ENCODE measurements at regions not wholly inside any gene's neighbourhood (a gene's known extent, or its start where the extent isn't known, plus 50 kb on each side); places are given as distances from the start of the nearest gene placed in this dataset.
A peak's percentile ranks its signal among the peaks of the same experiment; 100 is the strongest.

DNA sequence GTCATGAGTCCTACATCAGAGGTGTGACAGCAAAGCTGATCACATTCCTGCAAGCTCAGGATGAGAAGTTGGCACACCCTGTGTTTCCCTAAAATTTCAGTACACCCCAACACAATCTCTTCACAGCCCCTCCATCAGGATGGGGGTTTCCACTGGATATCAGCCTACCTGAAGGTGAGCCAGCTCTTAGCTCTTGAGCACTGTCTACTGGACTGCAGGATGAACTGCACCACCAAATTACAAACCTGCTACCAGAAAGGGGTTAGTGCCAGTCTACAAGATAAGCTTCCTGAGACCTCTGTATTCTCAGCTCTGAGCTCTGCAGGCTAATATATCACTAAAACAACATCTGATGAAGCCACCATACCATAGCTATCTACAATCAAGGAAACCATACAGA is 1616.2 kb upstream of the SPRY2 start:
- peaks cover 0 to 14% of the 10 kb centered on the region in 2 donors for H3K9me3 ChIP-seq
- no peaks in the 10 kb centered on the region for H3K4me1 ChIP-seq
- DNase-seq (ENCODE audit: low spot score): no peak
- H3K27ac ChIP-seq: no peak overlapping the region
- H3K36me3 ChIP-seq: no peaks in the 10 kb centered on the region
- TF ChIP-seq, protein P1, sequence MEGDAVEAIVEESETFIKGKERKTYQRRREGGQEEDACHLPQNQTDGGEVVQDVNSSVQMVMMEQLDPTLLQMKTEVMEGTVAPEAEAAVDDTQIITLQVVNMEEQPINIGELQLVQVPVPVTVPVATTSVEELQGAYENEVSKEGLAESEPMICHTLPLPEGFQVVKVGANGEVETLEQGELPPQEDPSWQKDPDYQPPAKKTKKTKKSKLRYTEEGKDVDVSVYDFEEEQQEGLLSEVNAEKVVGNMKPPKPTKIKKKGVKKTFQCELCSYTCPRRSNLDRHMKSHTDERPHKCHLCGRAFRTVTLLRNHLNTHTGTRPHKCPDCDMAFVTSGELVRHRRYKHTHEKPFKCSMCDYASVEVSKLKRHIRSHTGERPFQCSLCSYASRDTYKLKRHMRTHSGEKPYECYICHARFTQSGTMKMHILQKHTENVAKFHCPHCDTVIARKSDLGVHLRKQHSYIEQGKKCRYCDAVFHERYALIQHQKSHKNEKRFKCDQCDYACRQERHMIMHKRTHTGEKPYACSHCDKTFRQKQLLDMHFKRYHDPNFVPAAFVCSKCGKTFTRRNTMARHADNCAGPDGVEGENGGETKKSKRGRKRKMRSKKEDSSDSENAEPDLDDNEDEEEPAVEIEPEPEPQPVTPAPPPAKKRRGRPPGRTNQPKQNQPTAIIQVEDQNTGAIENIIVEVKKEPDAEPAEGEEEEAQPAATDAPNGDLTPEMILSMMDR (IDR thresholded peaks at IDR 0.05): no peak
- H3K4me3 ChIP-seq: no peak overlapping the region
- H3K27me3 ChIP-seq: no peaks in the 10 kb centered on the region

DNA sequence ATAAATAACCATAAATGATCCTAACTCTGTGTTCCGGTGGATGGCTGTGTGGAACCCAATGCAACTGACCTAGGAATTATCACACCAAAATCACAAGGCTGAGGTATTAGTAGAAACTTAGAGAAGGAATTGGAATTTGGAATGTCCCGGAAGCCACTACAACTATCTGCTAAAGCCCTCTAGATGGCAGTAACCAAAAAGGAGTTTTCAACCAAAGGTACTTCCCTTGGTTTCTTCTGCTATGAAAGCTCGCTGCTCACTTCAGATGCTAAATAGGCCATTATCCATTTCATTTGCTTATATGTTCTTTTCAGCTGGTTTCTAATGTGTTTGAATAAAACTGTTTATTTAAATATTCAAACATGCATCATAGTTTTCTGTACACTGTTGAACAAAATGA is 1589.1 kb upstream of the SPRY2 start:
- Histone ChIP-seq H3K36me3 (no peaks in the 10 kb centered on the region), H3K9me3 (no peaks in the 10 kb centered on the region), H3K27ac (no peak overlapping the region), H3K27me3 (no peaks in the 10 kb centered on the region), H3K4me1 (no peaks in the 10 kb centered on the region), H3K4me3 (no peak overlapping the region)
- DNase-seq (ENCODE audit: low spot score): no peak
- TF ChIP-seq, protein P1 (IDR thresholded peaks at IDR 0.05): peak in 1 of 2 donors; percentile 21

DNA sequence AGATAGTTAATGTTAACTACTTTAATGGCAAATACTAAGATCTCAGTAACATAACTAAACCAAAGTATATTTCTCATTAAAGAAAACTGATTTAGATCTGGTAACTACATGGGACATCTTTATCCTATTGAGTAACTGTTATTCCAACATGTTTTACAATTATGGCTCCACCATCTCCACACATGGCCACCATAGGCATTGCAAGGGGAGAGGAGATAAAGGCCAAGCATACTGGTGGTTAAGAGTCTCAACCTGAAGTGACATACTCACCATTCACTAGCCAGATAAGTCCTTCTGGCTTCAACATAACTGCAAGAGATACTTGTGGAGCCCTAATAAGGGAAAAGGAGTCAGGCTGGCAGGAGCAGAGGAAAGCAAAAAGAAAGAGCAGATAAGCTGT is 1586.4 kb upstream of the SPRY2 start:
- H3K4me1 ChIP-seq: no peaks in the 10 kb centered on the region
- H3K27ac ChIP-seq: no peak overlapping the region
- H3K4me3 ChIP-seq: no peak overlapping the region
- H3K9me3 ChIP-seq: no peaks in the 10 kb centered on the region
- no peaks in the 10 kb centered on the region for H3K36me3 ChIP-seq
- no peak for DNase-seq (ENCODE audit: low spot score)
- TF ChIP-seq, protein P1 (IDR thresholded peaks at IDR 0.05): no peak
- no peaks in the 10 kb centered on the region for H3K27me3 ChIP-seq

DNA sequence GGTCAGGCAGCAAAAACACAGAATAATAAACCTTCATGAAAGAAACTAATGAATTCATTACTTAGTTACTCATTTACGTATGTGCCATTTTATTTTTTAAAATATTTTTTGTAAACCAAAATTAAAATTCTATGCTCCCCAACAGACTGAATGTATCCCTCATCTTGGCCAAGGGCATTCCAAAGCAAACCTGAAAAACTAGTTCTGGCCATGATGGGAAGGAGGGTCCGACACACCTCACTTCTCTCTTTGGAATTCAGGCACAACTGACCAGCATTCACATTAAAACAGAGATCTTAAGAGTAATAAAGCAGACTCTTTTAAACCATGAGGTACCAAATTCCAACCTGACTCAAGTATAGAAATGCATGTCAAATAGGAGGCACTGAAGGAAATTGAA is 1576.9 kb upstream of the SPRY2 start:
- TF ChIP-seq, protein P1 (IDR thresholded peaks at IDR 0.05): no peak
- H3K27ac ChIP-seq: no peak overlapping the region
- no peaks in the 10 kb centered on the region for H3K4me1 ChIP-seq
- no peaks in the 10 kb centered on the region for H3K36me3 ChIP-seq
- no peaks in the 10 kb centered on the region for H3K27me3 ChIP-seq
- DNase-seq (ENCODE audit: low spot score): no peak
- H3K9me3 ChIP-seq: no peaks in the 10 kb centered on the region
- H3K4me3 ChIP-seq: no peak overlapping the region

DNA sequence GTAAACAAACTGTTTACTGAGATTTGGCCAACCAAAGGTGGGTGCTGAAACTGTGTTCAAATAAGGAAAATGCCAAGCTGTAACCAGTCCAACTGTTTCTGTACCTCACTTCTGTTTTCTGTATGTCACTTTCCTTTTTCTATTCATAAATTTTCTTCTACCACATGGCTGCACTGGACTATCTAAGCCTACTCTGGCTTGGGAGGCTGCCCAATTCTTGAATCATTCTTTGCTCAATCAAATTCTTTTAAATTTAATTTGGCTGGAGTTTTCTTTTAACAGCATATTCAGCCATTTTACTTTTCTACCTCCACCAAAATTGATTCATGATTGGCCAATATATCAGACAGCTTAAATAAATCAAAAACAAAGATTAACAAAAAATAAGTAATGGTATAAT is 1575.5 kb upstream of the SPRY2 start:
- no peak for DNase-seq (ENCODE audit: low spot score)
- H3K9me3 ChIP-seq: no peaks in the 10 kb centered on the region
- H3K27ac ChIP-seq: no peak overlapping the region
- no peaks in the 10 kb centered on the region for H3K36me3 ChIP-seq
- H3K4me1 ChIP-seq: no peaks in the 10 kb centered on the region
- TF ChIP-seq, protein P1 (IDR thresholded peaks at IDR 0.05): no peak
- H3K4me3 ChIP-seq: no peak overlapping the region
- H3K27me3 ChIP-seq: no peaks in the 10 kb centered on the region

DNA sequence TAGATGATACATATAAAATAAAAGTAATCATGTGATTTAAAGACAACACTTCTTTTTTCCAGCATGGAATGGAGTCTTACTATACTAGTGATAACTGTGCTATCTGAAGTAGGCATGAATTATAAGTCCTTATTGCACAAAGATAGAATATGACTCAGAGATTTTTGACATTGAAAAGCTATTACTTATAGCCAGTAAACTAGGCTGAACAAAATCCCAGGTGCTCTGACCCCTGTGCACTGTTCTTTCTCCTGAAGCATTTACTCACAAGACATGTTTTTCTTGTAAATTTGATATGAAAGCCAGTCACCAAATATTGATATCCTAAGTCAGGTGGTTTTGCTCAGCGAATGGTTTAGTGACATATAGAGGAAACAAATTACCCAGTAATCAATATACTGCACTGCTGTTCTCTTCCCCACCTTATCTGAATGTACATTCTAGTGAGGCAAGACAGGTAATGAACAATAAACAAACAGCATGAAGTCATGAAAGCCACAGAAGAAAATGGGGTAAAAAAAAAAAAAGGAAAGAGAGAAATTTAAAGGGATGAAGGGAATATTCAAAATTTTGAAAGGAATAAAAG is 1567.0 kb upstream of the SPRY2 start:
- Histone ChIP-seq H3K27ac (no peak overlapping the region), H3K36me3 (no peaks in the 10 kb centered on the region)

More for the DNA sequence above, 1567.0 kb upstream of the SPRY2 start:
- DNase-seq (ENCODE audit: low spot score): no peak
- H3K4me3 ChIP-seq: no peak overlapping the region
- H3K9me3 ChIP-seq: no peaks in the 10 kb centered on the region
- TF ChIP-seq, protein P1 (IDR thresholded peaks at IDR 0.05): no peak
- H3K27me3 ChIP-seq: no peaks in the 10 kb centered on the region
- no peaks in the 10 kb centered on the region for H3K4me1 ChIP-seq
